MCF 10A (cell line): ENCODE measurements at regions not wholly inside any gene's neighbourhood (a gene's known extent, or its start where the extent isn't known, plus 50 kb on each side); places are given as distances from the start of the nearest gene placed in this dataset.

Experiments
- BruUV-seq: library from RNA; stranded (reverse); fragments of 400-500 nt; replicated peaks from 2 replicates; lab custom pipeline; 2021; lab: Mats Ljungman, UMichigan
- CTCF ChIA-PET: fragments of 300-600 bp; sonication (Branson Sonifier 250); formaldehyde crosslinking; extraction: SDS; loops from one replicate; lab custom pipeline; 2021; ENCODE audit warnings: antibody characterized with exemption, inconsistent platforms; lab: Yijun Ruan, JAX
- POLR2A ChIA-PET: fragments of 300-600, 350-650 bp; sonication (Branson Sonifier 250); formaldehyde crosslinking; extraction: SDS; loops from one replicate; lab custom pipeline; 2020; ENCODE audit warnings: antibody characterized with exemption, inconsistent platforms; lab: Yijun Ruan, JAX
- DNase-seq: peaks from one replicate; pipeline ENCODE4 v3.0.0-alpha.2; 2018; ENCODE audit not compliant: unreplicated experiment
- H3K27ac Mint-ChIP-seq: one replicate; pipeline ENCODE4 v1.8.0; 2022; ENCODE audit warnings: mild to moderate bottlenecking, low read depth, mixed read lengths; ENCODE audit not compliant: unreplicated experiment
- H3K27me3 Mint-ChIP-seq: one replicate; pipeline ENCODE4 v1.8.0; 2022; ENCODE audit warnings: mixed read lengths; ENCODE audit not compliant: insufficient read depth, unreplicated experiment
- H3K36me3 Mint-ChIP-seq: one replicate; pipeline ENCODE4 v1.8.0; 2022; ENCODE audit warnings: mild to moderate bottlenecking, moderate library complexity, mixed read lengths; ENCODE audit not compliant: insufficient read depth, unreplicated experiment
- H3K4me1 Mint-ChIP-seq: one replicate; pipeline ENCODE4 v1.8.0; 2022; ENCODE audit warnings: mixed read lengths; ENCODE audit not compliant: insufficient read depth, unreplicated experiment
- H3K4me3 Mint-ChIP-seq: one replicate; pipeline ENCODE4 v1.8.0; 2022; ENCODE audit warnings: mild to moderate bottlenecking, moderate library complexity, mixed read lengths; ENCODE audit not compliant: unreplicated experiment
- H3K9me3 Mint-ChIP-seq: one replicate; pipeline ENCODE4 v1.8.0; 2022; ENCODE audit warnings: mixed read lengths; ENCODE audit not compliant: unreplicated experiment
- CTCF ChIP-seq: fragments of 200-600 bp; IDR thresholded peaks from one replicate; pipeline ENCODE4 v1.8.0; 2022; ENCODE audit warnings: antibody characterized with exemption, mild to moderate bottlenecking; ENCODE audit not compliant: unreplicated experiment
- intact Hi-C: fragments of 100-400 bp; cut with micrococcal nuclease; formaldehyde crosslinking; loops from 2 replicates; pipeline ENCODE4 v1.14.1; 2022

DNA sequence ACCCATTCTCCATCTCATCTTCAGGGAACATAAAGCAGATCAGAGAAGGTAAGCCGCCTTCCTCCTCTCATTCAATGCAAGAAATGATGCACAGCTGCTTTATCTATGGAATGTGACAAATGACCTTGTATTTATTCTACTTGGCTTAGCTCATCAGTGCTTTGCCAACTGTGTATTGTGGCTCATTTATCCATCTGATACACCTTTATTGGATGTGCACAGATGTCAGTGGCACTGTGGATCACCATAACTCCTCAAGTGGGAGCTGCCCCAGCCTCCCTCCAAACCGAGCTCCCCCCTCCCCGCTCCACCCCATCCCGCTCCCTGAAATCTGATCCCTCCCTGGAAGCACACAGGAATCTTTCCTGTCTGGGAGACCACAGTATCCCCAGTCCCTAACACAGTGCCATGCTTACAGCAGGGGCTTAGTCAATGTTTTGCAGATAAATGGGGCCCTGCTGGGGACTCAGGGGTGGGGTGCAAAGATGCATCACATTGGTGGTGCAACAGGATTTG is 156.0 kb upstream of the RAB4A start:
- ChIA-PET POLR2A (no interaction called here), CTCF (interaction anchor here (0.6 to 4.9 kb wide), 2 partner anchors 10 to 111 kb away, joined by 4 to 26 read pairs; no protein-coding TSS in a partner anchor)
- Mint-ChIP-seq H3K36me3 (peaks cover 4% of the 10 kb centered on the region), H3K27me3 (no peaks in the 10 kb centered on the region), H3K9me3 (no peaks in the 10 kb centered on the region), H3K4me1 (peaks cover 26% of the 10 kb centered on the region), H3K4me3 (no peak overlapping the region), H3K27ac (no peak overlapping the region)
- no peak for TF ChIP-seq CTCF
- no peak for DNase-seq
- BruUV-seq, result no TSS peak
- intact Hi-C loops, result loop anchor here (5.0 kb wide), 1 partner anchor 378 kb away; the partner anchor contains the start of gene RHOU

- no TSS peak for BruUV-seq
- intact Hi-C loops, result loop anchor here (5.0 kb wide), 1 partner anchor 379 kb away; the partner anchor contains the start of gene RHOU
- POLR2A ChIA-PET, result interaction anchor here (0.6 to 0.7 kb wide), 2 partner anchors 42 to 112 kb away, joined by 3 read pairs; no protein-coding TSS in a partner anchor
- no peak for TF ChIP-seq CTCF
- Mint-ChIP-seq H3K9me3 (no peaks in the 10 kb centered on the region), H3K4me1 (peaks cover 26% of the 10 kb centered on the region), H3K27ac (no peak overlapping the region), H3K4me3 (no peak overlapping the region), H3K36me3 (peaks cover 4% of the 10 kb centered on the region), H3K27me3 (no peaks in the 10 kb centered on the region)
- DNase-seq, result no peak
- CTCF ChIA-PET, result interaction anchor here (0.5 to 4.9 kb wide), 2 partner anchors 110 to 337 kb away, joined by 3 to 26 read pairs; no protein-coding TSS in a partner anchor
These were observed 154.8 kb upstream of the RAB4A start for GRCh38 chr1:229116114-229116513.

GRCh38 chr1:229117664-229118300 is 153.1 kb upstream of the RAB4A start:
- no peaks in the 10 kb centered on the region for H3K27me3 Mint-ChIP-seq

More at GRCh38 chr1:229117664-229118300, 153.1 kb upstream of the RAB4A start:
- no TSS peak for BruUV-seq
- ChIA-PET POLR2A (interaction anchor here (0.6 to 2.8 kb wide), 13 partner anchors 8 to 1891 kb away, joined by 3 to 14 read pairs (median 3); no protein-coding TSS in a partner anchor), CTCF (interaction anchor here (0.7 to 4.9 kb wide), 10 partner anchors 11 to 454 kb away, joined by 3 to 26 read pairs (median 4); partner anchors contain the start of gene RHOU)
- DNase-seq, result peak; percentile 98
- Mint-ChIP-seq H3K4me1 (peaks cover 26% of the 10 kb centered on the region), H3K4me3 (peak overlapping the region; percentile 15), H3K27ac (peak overlapping the region; percentile 55), H3K9me3 (no peaks in the 10 kb centered on the region), H3K36me3 (peaks cover 4% of the 10 kb centered on the region)
- intact Hi-C loops, result loop anchor here (2.0 to 5.0 kb wide), 3 partner anchors 103 to 380 kb away; partner anchors contain the start of gene RHOU
- TF ChIP-seq CTCF, result no peak
